SH-SY5Y (cell line): ENCODE measurements at regions not wholly inside any gene's neighbourhood (a gene's known extent, or its start where the extent isn't known, plus 50 kb on each side); places are given as distances from the start of the nearest gene placed in this dataset.

Source experiments
- GATA2 ChIP-seq: IDR thresholded peaks from 2 replicates; pipeline ENCODE4 v1.6.1; 2011; ENCODE audit warnings: mild to moderate bottlenecking, low read depth, low read length
- GATA3 ChIP-seq: IDR thresholded peaks from 2 replicates; pipeline ENCODE4 v1.6.1; 2011; ENCODE audit warnings: low read depth, mild to moderate bottlenecking, low read length, moderate library complexity

- no peak for TF ChIP-seq GATA3
- TF ChIP-seq GATA2 = no peak
These were observed 728.8 kb downstream of the RPS29 start for GRCh38 chr14:48857366-48857765.
